ENCODE measurements at regions not wholly inside any gene's neighbourhood (a gene's known extent, or its start where the extent isn't known, plus 50 kb on each side); places are given as distances from the start of the nearest gene placed in this dataset.

DNA sequence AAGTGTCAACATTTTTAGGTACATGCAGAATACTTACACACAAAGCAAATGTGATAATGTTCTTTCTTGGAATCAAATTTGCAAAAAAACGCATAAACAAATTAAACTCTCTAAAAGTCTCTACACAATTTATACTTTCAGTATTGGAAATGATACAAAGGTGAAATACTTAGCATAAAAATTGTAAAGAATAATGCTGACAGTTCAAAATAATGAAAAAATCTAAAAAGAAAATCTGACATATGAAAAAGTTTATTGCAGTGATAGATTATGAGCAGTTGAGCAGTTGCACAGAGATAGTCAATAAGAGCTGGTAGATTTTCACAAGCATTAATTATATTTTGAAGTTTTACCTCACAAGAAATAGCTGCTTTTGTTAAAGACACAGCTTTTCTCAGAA, 1176.4 kb upstream of the EYS start:
- no peak for FAIRE-seq
- no peaks in the 10 kb centered on the region for H3K4me1 ChIP-seq (ENCODE audit: control insufficient read depth, insufficient read depth, low read length)
- in situ Hi-C loops (cut with MboI) (no loop called here), intact Hi-C loops (cut with micrococcal nuclease; ENCODE audit: unreplicated experiment) (no loop called here)
- ChIA-PET SMC1A (ENCODE audit: uncharacterized antibody, unreplicated experiment) (no interaction called here), RAD21 (ENCODE audit: unreplicated experiment) (no interaction called here), POLR2A (no interaction called here), CTCF (no interaction called here)
- no peaks in the 10 kb centered on the region for H3K79me2 ChIP-seq (ENCODE audit: control insufficient read depth, insufficient read depth, low read length)
- ATAC-seq: no peak
- no peak overlapping the region for H3K4me3 ChIP-seq
- no peak overlapping the region for H3K27ac ChIP-seq (ENCODE audit: control insufficient read depth, insufficient read depth)
- H3K9me3 ChIP-seq (replicated peaks; ENCODE audit: control insufficient read depth, insufficient read depth, low read length): no peaks in the 10 kb centered on the region; the same call in 2 of the 3 replicates
- BruUV-seq (replicated peaks): no TSS peak
- TF ChIP-seq BACH1 (IDR thresholded peaks at IDR 0.05; ENCODE audit: borderline replicate concordance): no peak
- no peak for TF ChIP-seq KLF5 (IDR thresholded peaks at IDR 0.05; ENCODE audit: partially characterized antibody)
- no peak for TF ChIP-seq SMC3 (IDR thresholded peaks at IDR 0.05; ENCODE audit: borderline replicate concordance, low read length)
- TF ChIP-seq STAT3 (IDR thresholded peaks at IDR 0.05; ENCODE audit: low read depth, low read length): no peak
- TF ChIP-seq WRNIP1 (IDR thresholded peaks at IDR 0.05; ENCODE audit: borderline replicate concordance, low read depth, low read length): no peak
- TF ChIP-seq NBN (IDR thresholded peaks at IDR 0.05): no peak
- no peak for TF ChIP-seq MEF2B (IDR thresholded peaks at IDR 0.05; ENCODE audit: partially characterized antibody, poor library complexity, severe bottlenecking)
- no peak for TF ChIP-seq JUNB (IDR thresholded peaks at IDR 0.05)
- no peaks in the 10 kb centered on the region for H3K36me3 ChIP-seq (ENCODE audit: control insufficient read depth in 2 of 2, insufficient read depth in 2 of 2, low read length in 1 of 2)
- no peaks in the 10 kb centered on the region for H3K27me3 ChIP-seq (replicated peaks in 1 of 2; ENCODE audit: control insufficient read depth in 2 of 2, insufficient read depth in 2 of 2, low read length in 1 of 2)
- no peak overlapping the region for H3K9ac ChIP-seq (ENCODE audit: control insufficient read depth, insufficient read depth, low read length)
- DNase-seq (ENCODE audit: low read depth, low spot score): no peak
- WGBS (ENCODE audit: insufficient coverage, insufficient replicate concordance, low lambda C conversion rate, missing lambda C conversion rate): 0% methylated on average over 1 of the region's 1 CpG
- H3K4me2 ChIP-seq (ENCODE audit: control insufficient read depth, insufficient read depth): no peak overlapping the region
- no peak overlapping the region for H2AFZ ChIP-seq (ENCODE audit: control insufficient read depth, low read depth, low read length)
- no peaks in the 10 kb centered on the region for H4K20me1 ChIP-seq (ENCODE audit: control insufficient read depth, insufficient read depth)

DNA sequence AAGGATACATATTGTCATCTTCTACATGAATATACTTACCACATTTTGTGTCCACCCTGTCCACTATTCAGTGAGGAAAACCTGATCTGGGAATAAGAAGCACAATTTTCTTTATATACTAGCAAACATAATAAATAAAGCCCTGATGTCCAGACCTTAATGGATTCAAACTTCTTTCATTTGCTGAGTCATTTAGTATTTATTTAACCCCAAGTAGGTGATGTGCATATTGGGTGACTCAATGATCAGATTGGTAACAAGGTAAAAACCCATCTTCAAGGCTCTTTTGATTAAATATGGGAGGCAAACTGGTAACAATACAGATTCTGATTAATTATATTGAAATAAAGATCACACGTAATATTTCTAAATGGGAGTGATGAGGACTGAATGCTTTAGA, 1159.8 kb upstream of the EYS start:
- POLR2A ChIA-PET: no interaction called here
- BruUV-seq (replicated peaks): no TSS peak
- Histone ChIP-seq H4K20me1 (ENCODE audit: control insufficient read depth, insufficient read depth) (no peaks in the 10 kb centered on the region), H3K27ac (ENCODE audit: control insufficient read depth, insufficient read depth) (no peak overlapping the region), H3K9me3 (replicated peaks; ENCODE audit: control insufficient read depth, insufficient read depth, low read length) (no peaks in the 10 kb centered on the region), H2AFZ (ENCODE audit: control insufficient read depth, low read depth, low read length) (no peak overlapping the region), H3K36me3 (ENCODE audit: control insufficient read depth in 2 of 2, insufficient read depth in 2 of 2, low read length in 1 of 2) (no peaks in the 10 kb centered on the region), H3K79me2 (ENCODE audit: control insufficient read depth, insufficient read depth, low read length) (no peaks in the 10 kb centered on the region), H3K9ac (ENCODE audit: control insufficient read depth, insufficient read depth, low read length) (no peak overlapping the region), H3K27me3 (replicated peaks in 1 of 2; ENCODE audit: control insufficient read depth in 2 of 2, insufficient read depth in 2 of 2, low read length in 1 of 2) (no peaks in the 10 kb centered on the region), H3K4me1 (ENCODE audit: control insufficient read depth, insufficient read depth, low read length) (no peaks in the 10 kb centered on the region), H3K4me3 (no peak overlapping the region), H3K4me2 (ENCODE audit: control insufficient read depth, insufficient read depth) (no peak overlapping the region)
- SMC1A ChIA-PET (ENCODE audit: uncharacterized antibody, unreplicated experiment): no interaction called here
- RAD21 ChIA-PET (ENCODE audit: unreplicated experiment): no interaction called here
- FAIRE-seq (no peak), ATAC-seq (no peak), DNase-seq (ENCODE audit: low read depth, low spot score) (no peak)
- 0% methylated on average over 1 of the region's 1 CpG for WGBS (ENCODE audit: insufficient coverage, insufficient replicate concordance, low lambda C conversion rate, missing lambda C conversion rate)
- intact Hi-C loops (cut with micrococcal nuclease; ENCODE audit: unreplicated experiment) (no loop called here), in situ Hi-C loops (cut with MboI) (no loop called here)
- CTCF ChIA-PET: no interaction called here
- TF ChIP-seq HDAC2 (IDR thresholded peaks at IDR 0.05) (no peak), BMI1 (IDR thresholded peaks at IDR 0.05; ENCODE audit: borderline replicate concordance) (no peak), ZNF24 (IDR thresholded peaks at IDR 0.05) (no peak)
